T1000 (cell line): ENCODE measurements at regions not wholly inside any gene's neighbourhood (a gene's known extent, or its start where the extent isn't known, plus 50 kb on each side); places are given as distances from the start of the nearest gene placed in this dataset.

ENCODE experiments used
- DNase-seq: peaks from one replicate; lab custom pipeline; 2025; ENCODE audit warnings: mixed read lengths; lab: John Stamatoyannopoulos, UW

GRCh38 chr14:71680736-71681387 lies 251.4 kb upstream of the RGS6 start:
- DNase-seq: no peak

GRCh38 chr14:71682337-71682736 lies 249.9 kb upstream of the RGS6 start:
- no peak for DNase-seq

- no peak for DNase-seq
Measured at GRCh38 chr14:71684323-71684722, 247.9 kb upstream of the RGS6 start.

- no peak for DNase-seq
Measured at GRCh38 chr14:71686677-71687076, 245.6 kb upstream of the RGS6 start.

GRCh38 chr14:71687166-71687831 lies 244.9 kb upstream of the RGS6 start:
- no peak for DNase-seq

GRCh38 chr14:71688576-71688975 lies 243.7 kb upstream of the RGS6 start:
- DNase-seq: no peak

- no peak for DNase-seq
Measured at GRCh38 chr14:71690478-71690877, 241.8 kb upstream of the RGS6 start.

GRCh38 chr14:71692496-71692895 lies 239.7 kb upstream of the RGS6 start:
- no peak for DNase-seq

GRCh38 chr14:71693381-71693780 lies 238.8 kb upstream of the RGS6 start:
- DNase-seq: no peak

GRCh38 chr14:71694591-71695530 lies 237.4 kb upstream of the RGS6 start:
- DNase-seq: no peak

GRCh38 chr14:71695611-71696350 lies 236.4 kb upstream of the RGS6 start:
- DNase-seq: no peak

GRCh38 chr14:71698027-71698426 lies 234.2 kb upstream of the RGS6 start:
- no peak for DNase-seq

GRCh38 chr14:71698673-71699072 lies 233.6 kb upstream of the RGS6 start:
- DNase-seq: no peak

GRCh38 chr14:71701990-71702389 lies 230.2 kb upstream of the RGS6 start:
- no peak for DNase-seq

- DNase-seq: no peak
Measured at GRCh38 chr14:71702786-71703185, 229.4 kb upstream of the RGS6 start.

- no peak for DNase-seq
Measured at GRCh38 chr14:71703477-71703876, 228.8 kb upstream of the RGS6 start.

GRCh38 chr14:71704210-71704609 lies 228.0 kb upstream of the RGS6 start:
- DNase-seq: no peak

GRCh38 chr14:71705460-71705859 lies 226.8 kb upstream of the RGS6 start:
- no peak for DNase-seq

- DNase-seq: no peak
Measured at GRCh38 chr14:71709076-71709475, 223.2 kb upstream of the RGS6 start.

GRCh38 chr14:71709987-71710386 lies 222.2 kb upstream of the RGS6 start:
- DNase-seq: no peak

GRCh38 chr14:71711125-71711524 lies 221.1 kb upstream of the RGS6 start:
- DNase-seq: no peak

GRCh38 chr14:71711619-71712018 lies 220.6 kb upstream of the RGS6 start:
- no peak for DNase-seq
